GM23338 (cell line): ENCODE measurements at regions not wholly inside any gene's neighbourhood (a gene's known extent, or its start where the extent isn't known, plus 50 kb on each side); places are given as distances from the start of the nearest gene placed in this dataset.

ENCODE experiments used
- CTCF ChIP-seq, 2 experiments: fragments of 200-600 bp in 1 of 2; sonication (generic) in 1 of 2; conservative IDR thresholded peaks; 2 replicates each; pipeline versions ENCODE4 v1.5.1 to v1.6.1; 2016 to 2017; ENCODE audit warnings: antibody characterized with exemption in 2 of 2, low read depth in 2 of 2, mild to moderate bottlenecking in 2 of 2, moderate library complexity in 1 of 2
- JUNB ChIP-seq: IDR thresholded peaks from one replicate; pipeline ENCODE4 v1.6.1; 2016; ENCODE audit warnings: antibody characterized with exemption; ENCODE audit not compliant: unreplicated experiment
- NANOG ChIP-seq: IDR thresholded peaks from 2 replicates; pipeline ENCODE4 v1.6.1; 2016; ENCODE audit warnings: antibody characterized with exemption, borderline replicate concordance
- ZNF114 ChIP-seq: fragments of 250-450 bp; sonication (Bioruptor Pico); IDR thresholded peaks from 2 replicates; pipeline ENCODE4 v1.5.0; 2020; ENCODE audit warnings: mild to moderate bottlenecking, moderate library complexity

- TF ChIP-seq CTCF (conservative IDR thresholded peaks at IDR 0.05; ENCODE audit: low read depth in 2 of 2) (no peak), ZNF114 (CRISPR knock-in tag) (no peak), JUNB (no peak), NANOG (no peak)
Measured at GRCh38 chr4:124803641-124804040, 91.1 kb upstream of the ANKRD50 start.
